ENCODE measurements at regions not wholly inside any gene's neighbourhood (a gene's known extent, or its start where the extent isn't known, plus 50 kb on each side); places are given as distances from the start of the nearest gene placed in this dataset.

- peak; percentile 67 to 85 for DNase-seq
Measured at GRCh38 chr3:107240183-107241091, 136.8 kb upstream of the CCDC54 start.

GRCh38 chr3:107241217-107241616 lies 136.0 kb upstream of the CCDC54 start:
- no peak for DNase-seq

DNA sequence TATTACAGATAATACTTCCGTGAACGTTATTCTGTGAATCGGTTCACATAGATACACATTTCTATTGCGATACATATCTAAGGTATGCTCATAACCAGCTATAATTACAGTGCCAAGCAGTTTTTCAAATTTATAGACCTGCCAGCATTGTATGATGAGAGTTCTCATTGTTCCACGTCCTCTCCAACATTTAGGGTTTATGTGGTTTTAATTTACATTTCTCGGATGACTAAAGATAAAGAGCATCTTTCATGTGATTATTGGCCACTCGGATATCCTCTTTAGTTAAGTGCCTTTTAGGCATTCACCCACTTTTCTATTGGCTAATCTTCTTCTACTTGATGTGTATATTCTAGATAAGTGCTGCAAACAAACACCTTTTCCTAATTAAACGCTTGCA lies 134.7 kb upstream of the CCDC54 start:
- no peak for DNase-seq

- no peak for DNase-seq
Measured at GRCh38 chr3:107247116-107247515, 130.1 kb upstream of the CCDC54 start.

GRCh38 chr3:107249132-107249531 lies 128.1 kb upstream of the CCDC54 start:
- DNase-seq = no peak

DNA sequence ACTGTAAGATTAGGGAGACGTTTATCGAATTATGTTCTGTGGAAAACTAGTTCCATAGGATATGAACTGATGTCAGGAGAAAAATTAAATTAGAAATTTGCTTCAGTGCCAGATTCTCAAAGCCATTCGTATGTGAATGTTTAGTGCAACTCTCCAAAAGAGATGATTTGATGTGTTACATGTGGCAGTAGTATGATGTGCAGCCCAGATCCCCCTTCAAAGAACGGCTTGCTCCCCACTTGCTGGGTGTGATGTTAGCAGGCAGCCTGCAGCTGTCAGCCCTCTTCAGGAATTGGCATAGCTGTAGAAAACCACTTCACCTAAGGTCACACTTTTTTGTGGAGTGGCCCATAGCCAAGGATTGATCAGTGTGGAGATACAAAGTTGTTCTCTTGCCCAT lies 127.0 kb upstream of the CCDC54 start:
- no peak for DNase-seq

DNA sequence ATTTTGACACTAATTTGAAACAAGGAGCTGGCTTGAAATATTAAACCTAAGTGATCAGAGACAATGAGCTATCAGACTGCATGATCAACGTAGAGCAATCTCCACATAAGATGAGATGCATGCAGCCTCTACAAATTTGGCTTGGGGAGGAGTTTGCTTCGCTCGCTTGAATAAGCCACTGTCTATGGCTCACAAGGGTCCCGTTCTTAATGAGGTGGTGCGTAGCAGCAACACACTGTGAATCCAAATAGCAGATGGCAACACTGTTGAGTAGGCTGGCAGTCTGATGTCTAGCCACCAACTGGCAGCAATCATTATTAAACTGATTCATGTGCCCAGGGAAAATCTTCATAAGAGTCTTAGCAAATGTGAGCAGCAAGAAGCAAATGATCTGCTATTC lies 125.4 kb upstream of the CCDC54 start:
- DNase-seq = no peak

- no peak for DNase-seq
Measured at GRCh38 chr3:107256963-107257362, 120.3 kb upstream of the CCDC54 start.

DNA sequence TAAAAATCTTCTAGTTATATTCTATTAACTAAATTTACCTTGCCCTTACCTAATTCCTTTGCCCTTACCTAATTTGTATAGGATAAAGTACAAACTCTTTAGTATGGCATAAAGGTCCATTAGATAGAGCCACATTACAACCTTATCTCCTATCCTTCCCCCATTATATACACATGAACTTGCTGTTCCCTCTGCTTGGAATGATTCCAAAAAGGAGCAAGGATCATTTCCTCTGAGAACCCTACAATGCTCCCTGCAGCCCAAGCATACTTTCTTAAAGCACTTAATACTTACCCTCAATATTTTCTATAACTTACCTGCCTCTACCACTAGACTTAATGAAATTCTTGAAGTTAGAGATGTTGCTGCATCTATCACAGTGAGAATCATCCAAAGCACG lies 118.9 kb upstream of the CCDC54 start:
- no peak for DNase-seq

DNA sequence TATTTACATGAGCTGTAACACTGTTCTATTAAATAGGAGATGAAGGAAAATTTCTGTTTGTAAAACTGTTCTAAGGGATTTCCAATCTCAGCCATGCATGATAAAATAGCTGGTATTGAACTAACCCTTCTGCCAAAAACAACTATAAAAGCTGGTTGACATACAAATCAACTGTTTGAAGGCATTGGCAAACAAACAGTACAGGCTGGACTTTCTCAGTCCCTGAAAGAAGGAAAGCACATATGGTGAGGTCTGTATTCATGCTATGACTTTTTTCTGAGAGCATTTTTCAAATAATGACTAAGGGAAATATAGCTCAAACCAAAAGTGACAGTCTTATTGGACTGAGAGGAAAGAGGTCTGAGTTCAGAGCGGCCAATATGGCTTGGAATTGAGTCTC lies 117.0 kb upstream of the CCDC54 start:
- DNase-seq = no peak

DNA sequence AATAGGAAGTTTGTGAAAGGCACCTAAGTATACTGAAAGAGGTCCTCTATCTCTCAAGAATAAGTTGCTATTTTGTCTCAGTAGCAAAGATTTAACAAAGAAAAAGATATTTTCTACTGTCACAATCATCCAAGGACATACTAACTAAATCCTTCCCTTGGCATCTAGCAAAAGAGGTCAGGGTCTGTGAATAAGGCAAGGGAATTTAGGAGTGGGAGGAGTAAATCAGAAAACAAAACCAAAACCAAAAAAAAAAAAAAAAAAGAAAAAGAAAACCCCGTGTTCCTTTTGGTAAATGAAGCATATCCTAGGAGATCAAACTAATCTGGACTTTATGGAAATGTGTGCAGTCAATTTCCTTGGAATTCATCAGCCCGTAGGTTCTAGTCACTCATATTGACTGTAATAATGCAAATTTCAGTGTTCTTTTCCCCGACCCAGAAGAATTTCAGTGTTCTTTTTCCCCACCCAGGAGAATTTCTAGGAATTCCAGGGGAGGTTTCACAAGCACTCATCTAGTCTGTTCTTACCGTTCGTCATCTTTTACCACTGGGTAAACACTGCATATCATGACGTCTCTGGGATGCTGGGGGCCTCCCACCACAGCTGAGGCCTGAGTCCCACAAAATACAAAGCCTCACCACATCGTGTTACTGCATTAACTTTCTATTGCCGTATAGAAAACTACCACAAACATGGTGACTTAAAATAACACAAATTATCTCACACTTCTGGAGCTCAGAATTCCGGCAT lies 113.8 kb upstream of the CCDC54 start:
- no peak for DNase-seq

DNA sequence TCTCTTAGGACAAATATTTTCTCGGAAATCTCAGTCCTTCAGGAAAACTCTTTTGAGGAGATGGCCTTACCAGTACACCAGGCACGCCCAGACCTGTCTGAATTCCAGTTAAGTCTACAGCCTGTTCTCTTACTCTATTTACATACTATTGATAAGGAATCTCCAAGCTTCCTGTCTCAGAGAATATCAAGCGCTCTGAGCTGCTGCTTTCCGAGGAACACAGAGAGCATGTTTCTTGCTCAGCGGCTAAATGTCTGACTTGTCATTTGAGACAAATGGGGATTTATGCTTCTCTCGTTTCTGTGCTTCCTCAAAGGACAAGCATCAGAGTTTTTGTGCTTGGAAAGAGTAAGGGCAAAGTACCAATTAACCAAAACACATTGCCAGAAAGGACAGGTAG lies 112.4 kb upstream of the CCDC54 start:
- DNase-seq = no peak

GRCh38 chr3:107265526-107265925 lies 111.7 kb upstream of the CCDC54 start:
- no peak for DNase-seq

- DNase-seq = no peak
Measured at GRCh38 chr3:107268469-107268868, 108.8 kb upstream of the CCDC54 start.

DNA sequence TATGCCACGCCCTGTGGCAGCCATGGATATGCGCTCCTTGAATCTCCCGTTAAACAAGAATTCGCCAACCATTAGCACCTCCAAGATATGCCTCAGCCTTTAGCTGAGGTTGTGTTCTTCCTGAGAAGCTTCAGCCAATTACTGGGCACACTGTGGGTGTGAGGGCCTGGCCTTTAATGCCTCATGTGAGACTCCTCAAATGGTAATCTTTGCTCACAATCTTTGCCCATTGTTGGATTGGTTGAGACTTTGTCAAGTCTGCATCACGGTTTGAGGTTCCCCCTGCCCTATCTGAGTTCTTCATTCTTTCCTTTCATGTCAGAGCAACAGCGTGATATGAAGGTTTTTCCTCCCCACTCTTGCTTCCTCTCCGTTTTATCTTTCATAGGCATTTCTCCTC lies 108.1 kb upstream of the CCDC54 start:
- DNase-seq = no peak

- DNase-seq = peak; percentile 15 to 39
Measured at GRCh38 chr3:107271787-107272387, 105.4 kb upstream of the CCDC54 start.

- no peak for DNase-seq
Measured at GRCh38 chr3:107272471-107272870, 104.8 kb upstream of the CCDC54 start.

GRCh38 chr3:107272885-107273284 lies 104.4 kb upstream of the CCDC54 start:
- no peak for DNase-seq

GRCh38 chr3:107273771-107274170 lies 103.5 kb upstream of the CCDC54 start:
- DNase-seq = no peak

GRCh38 chr3:107275511-107275910 lies 101.7 kb upstream of the CCDC54 start:
- no peak for DNase-seq

GRCh38 chr3:107283948-107284347 lies 93.3 kb upstream of the CCDC54 start:
- DNase-seq = no peak

- no peak for DNase-seq
Measured at GRCh38 chr3:107284612-107285011, 92.6 kb upstream of the CCDC54 start.

DNA sequence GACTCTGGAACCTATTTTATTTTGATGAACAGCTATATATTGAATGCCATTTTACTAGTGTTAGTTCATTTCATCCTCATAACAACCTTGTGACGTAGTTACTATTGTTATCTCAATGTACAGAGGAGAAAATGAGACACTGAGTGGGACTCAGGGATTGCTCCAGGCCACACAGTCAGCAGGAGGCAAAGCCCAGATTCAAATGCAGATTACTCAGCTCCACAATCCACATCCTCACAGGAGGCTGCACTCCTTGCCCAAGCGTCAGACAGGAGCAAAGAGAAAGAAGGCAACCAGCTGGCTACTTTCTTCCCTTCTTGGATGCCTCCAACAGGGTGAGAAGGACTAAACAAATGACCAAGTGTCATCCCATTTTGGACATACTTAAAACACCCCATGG lies 92.0 kb upstream of the CCDC54 start:
- no peak for DNase-seq

- no peak for DNase-seq
Measured at GRCh38 chr3:107289354-107289753, 87.9 kb upstream of the CCDC54 start.
